HG02884 (cell line): ENCODE measurements at regions not wholly inside any gene's neighbourhood (a gene's known extent, or its start where the extent isn't known, plus 50 kb on each side); places are given as distances from the start of the nearest gene placed in this dataset.
"Not testable (repeated sequence)": the region's sequence is repeated elsewhere in the genome, so short reads cannot be mapped to it uniquely, and the experiment has no call there.

ENCODE experiments used
- ATAC-seq: cut with Tn5 transposase; IDR thresholded peaks from one replicate; pipeline ENCODE4 v1.9.1; 2021; ENCODE audit warnings: mild to moderate bottlenecking, moderate library complexity; ENCODE audit not compliant: unreplicated experiment

DNA sequence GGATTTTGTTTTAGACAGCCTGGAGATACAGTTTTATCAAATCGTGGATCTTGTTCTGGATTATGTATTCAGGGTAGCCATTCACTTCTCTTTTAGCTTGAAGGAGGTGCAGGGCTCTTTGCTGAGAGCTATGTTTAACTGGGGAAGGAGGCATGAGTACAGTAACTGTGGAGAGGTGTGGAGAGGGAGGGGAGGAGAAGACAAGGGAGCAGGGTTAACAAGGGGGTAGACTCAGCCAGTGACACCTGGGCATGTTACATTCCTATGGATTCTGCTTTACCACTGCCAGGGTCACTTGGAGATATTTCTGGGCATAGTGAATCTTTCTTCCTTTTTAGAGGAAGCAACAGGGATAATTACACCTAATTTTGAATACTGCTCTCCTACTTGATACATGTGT lies 536.0 kb downstream of the TMEM135 start:
- no peak for ATAC-seq

DNA sequence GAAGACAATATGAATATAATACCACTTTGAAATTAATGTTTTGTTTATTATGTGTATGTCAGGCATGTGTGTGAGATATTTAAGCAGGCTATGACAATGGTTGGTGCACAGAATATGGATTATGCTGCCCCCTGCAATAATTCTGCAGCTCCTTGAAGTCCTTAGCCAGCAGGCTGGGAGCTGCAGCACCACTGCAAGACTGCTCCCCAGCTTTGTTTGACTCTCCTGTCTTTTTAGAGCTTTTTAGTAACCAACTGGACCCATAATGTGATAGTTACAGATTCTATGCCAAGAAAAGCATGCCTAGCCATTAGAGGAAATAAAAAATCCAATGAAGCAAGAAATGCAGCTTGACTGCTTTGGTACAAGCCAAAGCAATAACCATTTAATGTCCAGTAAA lies 535.1 kb downstream of the TMEM135 start:
- ATAC-seq, result no peak

DNA sequence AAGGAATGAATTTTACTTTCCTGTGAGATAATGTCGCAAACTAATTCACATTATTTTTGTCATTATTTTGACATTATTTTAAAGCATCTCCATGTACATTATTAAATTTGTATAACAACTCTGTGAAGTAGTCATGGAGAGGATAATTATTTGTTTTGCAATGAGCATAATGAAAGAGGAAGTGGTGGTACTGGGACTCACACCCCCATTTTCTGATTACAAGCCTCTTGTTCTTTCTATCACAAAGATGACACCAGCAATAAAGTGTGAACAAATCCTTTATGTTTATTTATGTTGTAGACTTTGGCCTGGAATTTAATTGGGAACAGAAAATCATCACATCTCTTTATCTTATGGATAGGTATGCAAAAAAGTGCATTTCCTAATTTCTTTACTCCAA lies 522.6 kb downstream of the TMEM135 start:
- no peak for ATAC-seq

DNA sequence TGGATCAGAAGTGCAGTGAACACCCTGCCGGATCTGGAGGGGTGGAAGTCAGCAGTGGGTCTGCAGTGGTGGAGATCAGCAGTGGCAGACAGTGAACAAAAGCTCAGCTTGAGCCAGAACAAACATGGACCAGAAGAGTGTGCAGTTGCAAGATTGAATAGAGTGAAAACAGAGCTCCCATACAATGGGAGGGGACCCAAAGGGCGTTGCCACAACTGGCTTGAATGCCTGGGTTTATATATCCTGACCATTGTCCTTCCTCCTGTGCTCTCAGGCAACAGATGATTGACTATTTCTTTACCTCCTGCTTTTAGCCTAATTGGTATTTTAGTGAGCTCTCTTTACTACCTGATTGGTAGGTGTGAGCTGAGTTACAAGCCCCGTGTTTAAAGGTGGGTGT lies 522.1 kb downstream of the TMEM135 start:
- not testable (repeated sequence) for ATAC-seq

DNA sequence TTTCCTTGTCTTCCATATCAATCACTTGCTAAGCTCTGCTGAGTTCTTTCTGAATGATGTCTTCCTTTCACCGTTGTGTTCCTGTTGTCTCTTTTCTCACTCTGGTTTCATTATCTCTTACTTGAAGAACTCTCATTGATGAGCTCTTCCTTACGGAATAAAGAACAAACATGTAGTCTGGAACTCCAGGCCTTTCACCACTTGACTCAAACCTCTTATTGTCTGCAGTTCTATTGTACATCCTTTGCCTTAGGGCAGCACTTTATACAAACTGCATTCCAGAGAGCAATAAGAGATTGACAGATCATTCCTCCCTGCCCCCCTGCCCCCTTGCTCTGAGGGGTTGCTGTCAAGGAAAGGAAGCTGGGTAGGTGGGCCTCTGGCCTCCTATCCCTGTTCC lies 517.4 kb downstream of the TMEM135 start:
- ATAC-seq, result no peak

DNA sequence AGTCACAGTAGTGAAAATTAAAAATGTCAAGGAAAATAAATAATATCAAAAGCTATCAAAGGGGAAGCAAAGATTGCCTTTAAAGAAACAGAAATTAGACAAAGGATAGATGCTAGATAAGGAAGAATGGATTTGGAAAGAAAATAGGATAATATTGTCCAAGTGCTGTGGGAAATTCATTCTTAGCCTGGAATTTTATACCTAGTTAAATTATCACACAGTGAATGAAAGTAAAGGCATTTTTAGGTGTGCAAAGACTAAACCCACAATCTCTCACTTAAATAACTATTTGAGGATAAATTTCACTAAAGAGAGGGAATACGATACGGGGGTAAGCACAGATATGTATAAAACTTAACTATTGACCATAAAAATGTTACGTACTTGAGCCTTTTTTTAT lies 511.1 kb downstream of the TMEM135 start:
- no peak for ATAC-seq

DNA sequence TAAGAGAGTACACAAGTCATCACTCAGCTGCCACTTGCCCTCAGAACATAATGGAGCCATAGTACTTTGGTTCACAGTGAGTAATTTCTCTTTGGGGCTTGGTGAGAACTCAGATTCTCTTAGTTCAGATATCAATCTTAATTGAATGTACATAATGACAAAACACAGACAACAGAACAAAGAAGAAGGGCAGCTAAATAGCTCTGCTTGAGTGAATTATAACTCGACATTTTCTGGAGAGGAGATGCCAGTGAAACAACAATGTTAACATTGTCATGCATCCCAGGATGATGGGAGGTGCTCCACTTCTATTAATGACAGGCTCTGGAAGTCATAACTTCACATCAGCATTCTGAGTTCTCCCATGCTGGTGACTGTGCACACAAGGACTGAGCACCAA lies 508.1 kb downstream of the TMEM135 start:
- ATAC-seq, result no peak

DNA sequence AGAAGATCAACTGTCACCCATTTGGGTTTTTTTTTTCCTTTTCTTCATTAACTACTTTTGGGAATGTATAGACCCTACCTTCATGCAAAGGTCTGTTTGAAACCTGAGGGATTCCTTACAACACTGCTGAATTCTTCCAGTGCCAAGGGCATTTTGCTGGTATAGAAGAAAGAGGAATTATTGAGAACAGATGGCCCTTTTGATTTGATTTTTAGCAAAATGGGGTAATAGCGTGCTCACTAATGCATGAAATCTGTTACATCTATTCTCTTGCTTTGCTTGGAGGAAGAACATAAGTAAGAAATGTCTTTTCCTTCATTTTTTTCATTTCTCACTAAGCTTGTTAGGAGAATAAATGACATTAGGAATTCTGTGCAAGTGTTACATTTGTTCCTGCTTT lies 501.9 kb downstream of the TMEM135 start:
- no peak for ATAC-seq

DNA sequence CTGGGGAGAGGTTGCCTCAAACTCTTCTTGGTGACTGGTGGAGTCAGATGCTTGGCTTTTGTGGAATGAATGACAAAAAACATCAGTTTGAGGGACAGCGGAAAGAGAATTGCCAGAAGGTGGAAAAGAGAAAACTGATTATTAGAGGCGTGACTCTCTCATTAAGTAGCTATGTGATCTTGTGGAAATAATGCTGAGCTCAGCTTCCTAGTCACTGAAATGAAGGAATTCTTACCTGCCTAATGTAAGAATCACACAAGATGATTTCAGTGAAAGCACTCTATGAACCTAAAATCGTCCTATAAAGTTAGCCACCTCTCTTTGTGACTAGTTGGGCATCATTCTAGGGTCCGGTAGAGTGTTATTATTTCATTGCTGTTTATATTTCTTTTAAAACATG lies 498.8 kb downstream of the TMEM135 start:
- no peak for ATAC-seq

DNA sequence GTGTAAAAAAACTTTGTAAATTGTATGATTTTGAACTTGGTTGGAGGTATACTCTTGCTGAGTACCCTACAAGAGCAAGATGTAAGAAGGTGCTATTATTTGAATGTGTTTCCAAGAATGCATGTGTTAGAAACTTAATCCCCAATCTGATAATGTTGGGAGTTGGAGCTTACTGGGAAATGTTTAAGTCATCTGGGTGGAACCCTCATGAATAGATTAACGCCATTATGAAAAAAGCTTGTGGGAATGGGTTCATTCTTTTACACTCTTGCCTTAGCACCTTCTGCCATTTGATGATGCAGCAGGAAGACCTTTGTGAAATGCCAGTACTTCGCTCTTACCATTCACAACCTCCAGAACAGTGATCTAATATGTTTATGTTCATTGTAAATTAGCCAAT lies 498.3 kb downstream of the TMEM135 start:
- ATAC-seq, result no peak

DNA sequence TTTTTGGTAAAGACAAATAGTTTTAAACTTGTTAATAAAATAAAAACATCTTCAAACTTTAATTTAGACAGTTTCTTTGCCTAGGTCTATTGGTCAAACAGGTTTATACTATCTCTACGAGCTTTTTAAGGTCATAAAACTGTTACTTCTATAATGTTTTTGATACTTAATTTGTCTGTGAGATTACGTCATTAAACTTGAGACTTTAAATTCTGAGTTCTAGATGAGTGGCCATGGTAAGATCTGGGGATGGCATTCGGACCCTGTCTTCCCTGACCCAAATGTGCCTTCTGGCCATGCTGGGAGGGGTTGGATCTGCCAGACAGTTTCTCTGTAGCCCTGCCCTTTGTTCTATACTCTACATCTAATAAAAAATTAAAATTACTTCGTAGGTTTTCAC lies 497.8 kb downstream of the TMEM135 start:
- ATAC-seq, result no peak

DNA sequence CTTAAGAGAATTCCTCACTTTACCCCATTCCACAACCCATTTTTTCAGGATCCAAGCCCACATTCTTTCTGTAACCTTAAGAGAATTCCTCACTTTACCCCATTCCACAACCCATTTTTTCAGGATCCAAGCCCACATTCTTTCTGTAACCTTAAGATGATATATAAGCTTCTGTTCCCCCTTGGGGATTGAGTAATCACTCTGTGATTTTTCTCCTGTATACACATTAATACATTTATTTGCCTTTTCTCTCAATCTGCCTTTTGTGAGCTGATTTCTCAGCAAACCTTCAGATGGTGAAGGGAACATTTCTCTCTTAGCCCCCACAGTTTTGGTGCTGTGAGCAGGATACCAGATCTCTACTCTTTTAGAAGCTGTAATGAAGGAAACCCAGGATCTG lies 494.1 kb downstream of the TMEM135 start:
- ATAC-seq, result not testable (repeated sequence)

DNA sequence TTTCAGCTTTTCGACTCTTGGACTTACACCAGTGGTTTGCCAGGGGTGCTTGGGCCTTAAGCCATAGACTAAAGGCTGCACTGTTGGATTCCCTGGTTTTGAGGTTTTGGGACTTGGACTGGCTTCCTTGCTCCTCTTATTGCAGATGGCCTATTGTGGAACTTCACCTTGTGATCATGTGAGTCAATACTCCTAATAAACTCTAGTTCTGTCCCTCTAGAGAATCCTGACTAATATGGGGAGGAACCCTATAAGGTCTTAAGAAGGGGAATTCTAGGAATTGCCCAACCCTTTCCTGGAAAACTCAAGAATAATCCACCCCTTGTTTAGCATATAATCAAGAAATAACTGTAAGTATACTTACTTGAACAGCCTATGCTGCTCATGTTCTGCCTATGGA lies 491.8 kb downstream of the TMEM135 start:
- ATAC-seq, result no peak

DNA sequence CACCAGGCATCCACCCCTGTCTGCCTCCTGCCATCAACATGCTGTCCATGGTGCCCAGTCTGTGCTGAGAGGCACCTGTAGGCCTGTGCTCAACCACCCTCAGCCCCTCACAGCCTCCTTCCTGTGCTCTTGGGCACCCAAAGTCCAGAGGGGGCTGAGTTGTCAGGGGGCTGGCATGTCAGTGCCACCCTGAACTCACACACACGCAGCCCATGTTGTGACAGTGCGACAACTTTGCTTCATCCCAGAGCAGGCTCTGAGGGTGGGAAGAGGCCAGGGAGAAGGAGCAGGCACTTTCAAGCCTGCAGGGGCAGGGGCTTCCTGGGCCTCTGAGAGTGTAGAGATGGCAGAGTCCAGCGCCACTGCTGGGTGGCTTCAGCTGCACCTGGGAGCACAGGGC lies 491.0 kb downstream of the TMEM135 start:
- ATAC-seq, result no peak

DNA sequence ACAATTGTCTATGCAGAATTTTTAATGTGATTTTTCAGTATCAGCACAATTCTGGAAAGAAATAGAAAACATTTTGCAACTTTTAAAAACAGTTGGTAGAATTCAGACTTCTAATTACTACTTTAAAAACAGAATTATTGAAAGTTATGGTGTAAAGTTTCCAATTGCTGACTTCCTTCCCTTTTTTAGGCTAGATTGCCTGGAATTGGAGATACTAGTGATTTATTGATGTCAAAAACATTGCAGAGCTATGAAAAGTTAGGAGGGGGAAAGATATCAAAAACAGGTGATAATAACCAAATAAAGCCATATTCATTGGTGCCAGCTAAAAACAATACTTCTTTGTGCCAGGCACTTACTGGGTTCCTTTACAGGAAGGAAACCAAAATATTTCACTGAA lies 485.5 kb downstream of the TMEM135 start:
- ATAC-seq, result no peak

DNA sequence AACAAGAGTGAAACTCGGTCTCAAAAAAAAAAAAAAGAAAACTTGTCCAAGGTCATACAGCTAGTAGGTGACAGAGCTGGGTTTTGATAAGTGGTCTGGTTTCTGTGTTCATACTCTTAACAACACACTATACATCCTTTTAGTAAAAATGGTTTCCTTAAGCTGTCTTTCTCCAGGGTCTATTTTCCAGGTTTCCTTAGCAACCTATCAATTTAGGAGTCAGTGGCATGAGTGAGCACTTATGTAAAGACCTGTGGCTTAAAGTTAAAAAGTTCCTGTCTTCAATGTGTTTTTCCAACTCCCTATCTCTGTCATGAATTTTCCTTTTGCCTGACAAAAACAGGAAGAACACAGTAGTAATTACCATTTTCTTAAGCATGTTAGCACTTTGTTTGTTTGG lies 480.5 kb downstream of the TMEM135 start:
- no peak for ATAC-seq

DNA sequence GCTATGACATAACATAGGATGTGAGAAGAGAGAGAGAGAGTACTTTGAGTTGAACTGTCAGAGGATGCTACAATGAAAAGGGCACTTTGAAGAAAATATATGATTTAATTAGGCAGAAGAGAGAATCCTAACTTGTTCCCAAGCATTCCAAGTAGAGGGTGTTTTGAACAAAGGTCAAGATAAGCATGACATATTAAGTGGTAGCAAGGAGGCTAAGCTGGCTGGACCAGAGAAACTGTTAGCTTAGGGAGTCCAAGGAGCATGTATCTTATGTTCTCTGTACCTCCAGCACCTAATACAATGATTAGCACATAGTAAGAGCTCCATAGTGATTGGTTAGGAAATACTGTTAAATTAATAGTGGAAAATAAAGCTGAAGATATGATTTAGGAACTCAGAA lies 479.6 kb downstream of the TMEM135 start:
- no peak for ATAC-seq

DNA sequence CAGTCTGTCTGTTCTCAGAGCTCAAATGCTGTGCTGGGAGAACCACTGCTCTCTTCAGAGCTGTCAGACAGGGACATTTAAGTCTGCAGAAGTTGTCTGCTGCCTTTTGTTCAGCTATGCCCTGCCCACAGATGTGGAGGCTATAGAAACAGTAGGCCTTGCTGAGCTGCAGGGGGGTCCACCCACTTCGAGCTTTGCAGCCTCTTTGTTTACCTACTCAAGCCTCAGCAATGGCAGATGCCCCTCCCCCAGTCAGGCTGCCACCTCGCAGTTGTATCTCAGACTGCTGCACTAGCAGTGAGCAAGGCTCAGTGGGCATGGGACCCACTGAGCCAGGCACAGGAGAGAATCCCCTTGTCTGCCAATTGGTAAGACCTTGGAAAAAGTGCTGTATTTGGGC lies 470.0 kb downstream of the TMEM135 start:
- not testable (repeated sequence) for ATAC-seq

DNA sequence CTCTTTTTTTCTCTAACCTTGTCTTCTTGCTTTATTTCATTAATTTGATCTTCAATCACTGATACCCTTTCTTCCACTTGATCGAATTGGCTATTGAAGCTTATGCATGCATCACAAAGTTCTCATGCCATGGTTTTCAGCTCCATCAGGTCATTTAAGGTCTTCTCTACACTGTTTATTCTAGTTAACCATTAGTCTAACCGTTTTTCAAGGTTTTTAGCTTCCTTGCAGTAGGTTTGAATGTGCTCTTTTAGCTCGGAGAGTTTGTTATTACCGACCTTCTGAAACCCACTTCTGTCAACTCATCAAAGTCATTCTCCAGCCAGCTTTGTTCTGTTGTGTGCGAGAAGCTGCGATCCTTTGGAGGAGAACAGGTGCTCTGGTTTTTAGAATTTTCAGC lies 469.2 kb downstream of the TMEM135 start:
- not testable (repeated sequence) for ATAC-seq

DNA sequence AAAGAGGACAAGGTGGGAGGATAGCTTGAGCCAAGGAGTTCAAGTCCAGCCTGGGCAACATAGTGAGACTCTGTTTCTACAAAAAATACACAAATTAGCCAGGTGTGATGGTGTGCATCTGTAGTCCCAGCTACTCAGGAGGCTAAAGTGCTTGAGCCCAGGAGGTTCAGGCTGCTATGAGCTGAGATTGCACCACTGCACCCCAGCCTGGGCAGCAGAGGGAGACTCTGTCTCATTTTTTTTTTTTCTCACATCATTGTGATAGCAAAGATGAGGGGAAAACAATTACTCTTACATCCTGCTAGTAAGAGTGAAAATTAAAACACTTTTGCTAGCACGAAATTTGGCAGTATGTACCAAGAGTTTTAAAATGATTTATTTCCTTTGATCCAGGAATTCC lies 463.7 kb downstream of the TMEM135 start:
- ATAC-seq, result no peak

DNA sequence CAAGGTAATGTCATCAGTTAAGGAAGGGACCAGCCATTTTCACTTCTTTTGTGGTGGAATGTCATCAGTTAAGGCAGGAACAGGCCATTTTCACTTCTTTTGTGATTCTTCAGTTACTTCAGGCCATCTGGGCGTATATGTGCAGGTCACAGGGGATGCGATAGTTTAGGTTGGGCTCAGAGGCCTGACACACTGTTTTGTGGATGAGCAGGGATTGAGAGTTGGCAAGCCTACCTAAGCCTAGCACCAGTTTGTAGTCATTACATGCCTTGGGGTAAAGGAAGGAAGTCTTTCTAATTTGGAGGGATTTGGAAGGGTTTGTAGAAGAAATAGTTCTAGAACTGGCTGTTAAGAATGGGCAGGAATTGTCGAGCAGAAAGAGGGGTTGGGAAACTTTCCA lies 457.2 kb downstream of the TMEM135 start:
- ATAC-seq, result not testable (repeated sequence)

DNA sequence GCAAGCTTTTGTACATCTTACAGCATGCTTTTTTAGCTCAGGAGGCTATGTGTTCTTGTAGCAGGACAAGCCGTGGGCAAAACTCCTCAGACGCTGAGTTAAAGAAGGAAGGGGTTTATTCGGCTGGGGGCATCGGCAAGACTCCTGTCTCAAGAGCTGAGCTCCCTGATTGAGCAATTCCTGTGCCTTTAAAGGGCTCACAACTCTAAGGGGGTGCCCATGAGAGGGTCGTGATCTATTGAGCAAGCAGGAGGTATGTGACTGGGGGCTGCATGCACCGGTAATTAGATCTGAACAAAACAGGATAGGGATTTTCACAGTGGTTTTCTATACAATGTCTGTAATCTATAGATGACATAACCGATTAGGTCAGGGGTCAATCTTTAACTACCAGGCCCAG lies 456.3 kb downstream of the TMEM135 start:
- ATAC-seq, result not testable (repeated sequence)

DNA sequence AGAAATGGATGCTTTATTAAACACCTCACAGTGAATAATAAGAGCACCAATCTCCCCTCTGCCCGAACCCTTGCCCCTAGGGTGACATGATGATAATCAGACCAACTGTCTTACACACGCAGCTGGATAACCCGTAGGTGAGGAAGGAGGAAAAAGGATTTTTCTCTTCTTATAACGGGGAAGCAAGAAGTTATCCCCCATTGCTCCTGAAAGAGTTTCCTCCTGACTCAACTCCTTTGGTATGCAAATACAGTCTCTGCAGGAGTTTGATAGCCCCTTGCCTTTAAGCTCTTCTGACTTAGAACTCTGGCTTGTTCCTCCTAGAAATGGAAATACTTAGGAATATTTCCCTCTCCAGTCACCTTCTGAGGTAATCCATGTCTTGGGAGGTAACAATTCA lies 455.8 kb downstream of the TMEM135 start:
- ATAC-seq, result no peak

DNA sequence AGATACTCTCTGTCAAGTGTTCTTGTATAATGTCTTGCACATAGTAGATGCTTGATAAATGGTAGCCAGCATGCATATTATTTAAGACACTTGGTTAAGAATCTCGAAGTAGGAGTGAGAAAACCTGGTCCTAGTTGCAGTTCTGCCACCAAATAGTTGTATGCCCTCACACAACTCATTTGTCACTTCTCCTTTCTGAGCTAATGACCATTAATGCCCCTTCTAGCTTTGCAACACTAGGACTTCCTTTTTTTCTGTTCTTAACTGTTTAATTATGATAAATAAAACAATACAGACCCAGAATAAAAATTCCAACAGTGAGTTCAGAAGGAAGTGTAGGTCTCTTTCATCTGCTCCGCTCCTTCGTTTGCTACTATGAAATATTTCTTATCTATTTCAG lies 453.6 kb downstream of the TMEM135 start:
- ATAC-seq, result no peak
